GM19467 (cell line): ENCODE measurements at regions not wholly inside any gene's neighbourhood (a gene's known extent, or its start where the extent isn't known, plus 50 kb on each side); places are given as distances from the start of the nearest gene placed in this dataset.

Experiments used
- ATAC-seq: cut with Tn5 transposase; IDR thresholded peaks from one replicate; pipeline ENCODE4 v1.9.1; 2021; ENCODE audit warnings: mild to moderate bottlenecking, moderate library complexity; ENCODE audit not compliant: unreplicated experiment

GRCh38 chr13:105591277-105591676, 944.2 kb downstream of the EFNB2 start:
- no peak for ATAC-seq

- ATAC-seq: no peak
These were observed 947.7 kb downstream of the EFNB2 start for GRCh38 chr13:105587786-105588185.

DNA sequence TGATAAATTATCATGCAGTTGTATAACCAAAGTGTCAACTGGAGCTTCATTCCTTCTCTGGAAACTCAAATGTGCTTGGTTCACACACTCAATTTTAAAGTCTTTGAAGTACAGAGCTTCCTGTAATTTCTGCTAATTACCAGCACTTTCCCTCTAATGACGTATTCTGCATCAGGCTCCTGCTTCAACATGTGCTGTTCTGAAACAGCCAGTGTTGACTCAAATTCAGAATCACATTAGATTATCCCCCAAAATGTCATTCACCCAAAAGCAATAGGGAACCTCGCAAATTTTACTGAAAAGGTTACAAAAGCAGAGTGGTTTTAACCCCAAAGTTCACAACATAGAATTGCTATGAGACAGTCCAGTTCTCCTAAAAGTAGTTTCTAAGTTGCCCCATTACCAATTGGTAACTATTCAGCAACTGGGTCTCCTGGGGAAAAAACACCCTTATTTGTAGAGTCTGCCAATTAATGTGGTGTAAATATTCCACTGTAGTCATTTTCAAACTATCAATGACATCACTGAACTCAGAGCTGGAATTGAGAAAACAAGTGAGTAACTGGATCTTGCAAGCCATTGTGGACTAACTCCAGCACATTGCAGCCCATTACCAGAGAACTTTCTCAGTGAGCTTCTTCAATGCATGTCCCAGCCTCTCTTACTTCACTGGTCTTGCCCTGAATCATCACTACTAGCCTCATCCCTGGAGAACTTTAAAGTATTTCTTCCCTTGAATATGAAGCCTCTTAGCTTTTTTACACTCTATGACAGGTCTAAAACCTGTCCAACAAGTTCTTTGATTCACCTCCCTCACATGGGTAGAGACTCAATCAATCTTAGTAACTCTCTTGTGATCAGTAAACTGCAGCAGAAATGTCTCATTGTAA, 955.4 kb downstream of the EFNB2 start:
- ATAC-seq: no peak

- no peak for ATAC-seq
These were observed 962.3 kb downstream of the EFNB2 start for GRCh38 chr13:105573136-105573535.

DNA sequence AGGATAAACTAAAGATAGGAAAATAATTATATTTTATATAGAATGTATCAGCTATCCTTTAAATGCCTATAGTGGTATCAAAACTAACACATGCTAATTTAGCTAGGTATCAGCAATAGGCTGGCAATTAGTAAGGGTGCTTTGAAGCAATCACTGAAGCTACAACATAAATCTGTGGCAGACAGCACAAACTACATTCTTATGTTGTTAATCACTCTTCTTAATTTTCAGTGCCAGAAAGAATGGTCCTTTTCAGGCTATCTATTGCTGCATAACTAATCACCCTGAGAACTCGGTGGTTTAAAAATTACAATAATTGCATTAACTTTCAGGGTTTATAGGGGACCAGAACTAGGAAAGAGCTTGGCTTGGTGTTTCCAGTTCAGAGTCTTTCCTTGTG, 963.1 kb downstream of the EFNB2 start:
- ATAC-seq: no peak

DNA sequence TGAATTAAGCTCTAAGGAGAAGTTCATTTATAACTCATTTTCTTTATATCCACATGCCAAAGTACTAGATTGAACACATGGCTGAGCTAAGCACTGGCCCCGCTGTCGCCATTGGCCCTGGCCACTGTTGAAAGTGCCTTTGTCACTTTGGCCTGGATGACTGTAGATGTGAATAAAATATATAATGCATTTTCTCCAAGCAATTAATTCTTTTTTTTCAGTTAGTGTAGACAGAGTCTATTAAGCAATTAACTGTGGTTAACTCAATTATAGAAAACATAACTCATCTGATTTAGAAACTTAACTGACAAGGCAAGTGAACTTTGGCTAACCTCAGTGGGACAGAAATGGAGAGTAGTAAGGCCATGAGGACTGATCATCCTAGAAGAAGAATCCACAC, 965.6 kb downstream of the EFNB2 start:
- no peak for ATAC-seq

DNA sequence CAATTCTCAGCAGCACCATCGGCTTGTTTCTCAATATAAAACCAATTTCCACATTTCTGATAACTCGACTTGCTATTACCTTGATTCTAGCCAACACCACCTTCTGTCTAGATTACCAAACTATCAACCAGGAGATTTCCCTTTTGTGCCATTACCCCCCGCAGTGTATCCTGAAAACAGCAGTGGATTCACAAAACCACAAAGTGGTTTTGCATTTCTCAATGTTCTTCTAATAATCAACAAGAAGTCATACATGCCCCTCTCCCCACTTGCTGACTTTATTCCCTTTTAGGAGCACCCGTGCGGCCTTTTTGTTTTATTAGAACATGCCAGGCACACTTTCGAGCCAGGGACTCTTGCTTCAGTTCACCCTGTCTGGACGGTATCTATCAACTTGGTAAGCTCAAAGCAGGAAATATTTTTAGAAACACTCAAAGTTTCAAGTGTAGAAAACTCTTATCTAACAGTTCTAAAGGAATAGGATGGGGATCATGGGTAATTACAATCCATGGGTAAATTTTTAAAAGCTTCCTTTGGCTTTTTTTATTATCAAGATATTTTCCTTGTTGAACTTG, 967.4 kb downstream of the EFNB2 start:
- no peak for ATAC-seq

- no peak for ATAC-seq
These were observed 970.2 kb downstream of the EFNB2 start for GRCh38 chr13:105565136-105565727.

- ATAC-seq: no peak
These were observed 983.4 kb downstream of the EFNB2 start for GRCh38 chr13:105552078-105552477.

DNA sequence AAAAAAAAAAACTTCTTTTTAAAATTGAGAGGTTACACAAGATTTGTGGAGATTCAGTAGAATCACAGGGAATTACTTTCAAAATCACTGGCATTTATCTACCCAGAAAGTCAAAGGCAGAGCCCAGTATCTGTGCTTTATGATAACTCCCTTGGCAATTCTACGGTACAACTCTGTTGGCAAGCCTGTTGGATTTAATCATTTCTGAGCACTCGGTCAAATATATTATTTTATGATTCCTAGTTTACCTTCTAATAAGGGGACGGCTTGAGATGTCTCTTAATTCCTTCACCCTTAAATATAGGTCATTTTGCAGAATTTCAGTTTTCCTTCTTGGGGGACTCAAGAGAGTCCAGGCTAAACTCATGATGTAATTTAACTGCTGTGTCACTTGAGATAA, 987.6 kb downstream of the EFNB2 start:
- ATAC-seq: no peak

- ATAC-seq: no peak
These were observed 989.7 kb downstream of the EFNB2 start for GRCh38 chr13:105545811-105546210.

- no peak for ATAC-seq
These were observed 991.7 kb downstream of the EFNB2 start for GRCh38 chr13:105543742-105544141.

- ATAC-seq: no peak
These were observed 993.9 kb downstream of the EFNB2 start for GRCh38 chr13:105541565-105541964.

DNA sequence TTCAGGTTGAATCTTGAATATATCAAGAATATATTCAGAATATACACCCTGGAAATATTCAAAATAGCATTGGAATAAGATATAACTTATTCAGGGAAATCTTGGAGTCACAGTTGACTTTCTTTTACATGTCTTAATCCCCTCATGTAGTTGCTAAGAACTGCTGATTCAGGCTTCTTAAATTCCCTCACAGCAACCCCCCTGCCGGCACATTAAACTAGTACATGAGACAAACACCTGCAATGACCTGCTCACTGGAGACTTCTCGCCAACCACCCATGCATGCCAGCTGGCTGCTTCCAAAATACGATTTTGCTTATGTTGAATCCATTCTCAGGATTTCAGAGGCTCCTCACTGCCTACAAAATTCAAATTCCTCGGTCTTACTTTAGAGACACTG, 997.1 kb downstream of the EFNB2 start:
- no peak for ATAC-seq

GRCh38 chr13:105537113-105537512, 998.3 kb downstream of the EFNB2 start:
- ATAC-seq: no peak

DNA sequence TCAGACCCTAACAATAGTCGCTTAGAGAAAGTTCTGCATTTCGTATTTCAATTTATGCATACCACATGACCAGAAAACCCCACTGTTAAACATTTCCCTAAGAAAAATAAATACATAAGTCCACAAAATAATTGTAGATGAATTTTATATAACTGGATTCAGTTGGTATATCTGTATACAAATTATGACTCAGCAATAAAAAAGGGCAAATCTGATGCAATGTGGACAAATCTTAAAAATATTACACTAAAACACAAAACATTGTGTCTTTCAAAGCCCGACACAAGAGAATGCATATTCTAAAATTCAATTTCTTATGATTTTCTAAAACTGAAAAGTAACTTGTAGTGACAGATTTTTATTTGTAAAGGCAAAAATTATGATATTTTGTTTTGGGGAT, 1005.0 kb downstream of the EFNB2 start:
- no peak for ATAC-seq

- no peak for ATAC-seq
These were observed 1008.3 kb downstream of the EFNB2 start for GRCh38 chr13:105527127-105527526.

GRCh38 chr13:105519771-105520170, 1015.7 kb downstream of the EFNB2 start:
- no peak for ATAC-seq

GRCh38 chr13:105518086-105518485, 1017.4 kb downstream of the EFNB2 start:
- ATAC-seq: no peak

GRCh38 chr13:105514401-105514800, 1021.1 kb downstream of the EFNB2 start:
- no peak for ATAC-seq

DNA sequence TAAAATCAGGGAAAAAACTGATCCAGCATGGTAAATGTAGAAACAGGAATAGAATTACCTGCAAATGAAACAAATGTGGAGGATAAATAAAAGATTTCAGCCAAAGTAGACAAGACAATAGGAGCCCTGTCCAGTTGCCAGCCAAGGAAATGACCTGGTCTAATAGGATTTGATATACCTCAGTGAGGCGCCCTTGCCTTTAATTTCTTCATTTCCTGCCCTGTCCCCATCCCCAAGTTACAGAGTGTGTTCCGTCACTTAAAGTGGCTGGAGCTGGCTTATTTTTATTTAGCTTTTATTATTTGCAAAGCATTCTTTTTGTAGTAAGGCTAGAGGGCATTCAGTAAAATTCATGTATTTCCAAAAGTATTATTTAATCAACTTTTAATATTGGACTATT, 1022.0 kb downstream of the EFNB2 start:
- ATAC-seq: no peak
